K562 (cell line): ENCODE measurements at regions not wholly inside any gene's neighbourhood (a gene's known extent, or its start where the extent isn't known, plus 50 kb on each side); places are given as distances from the start of the nearest gene placed in this dataset.

ENCODE experiments used
- ATAC-seq: fragments of 200-7000 bp; cut with Tn5 transposase; 3 replicates; pipeline ENCODE4 v1.9.1; 2020; ENCODE audit warnings: moderate library complexity
- BruUV-seq: library from RNA; stranded (reverse); fragments of 400-500 nt; replicated peaks from 2 replicates; lab custom pipeline; 2021; lab: Mats Ljungman, UMichigan
- CTCF ChIA-PET: fragments of 300-600 bp; formaldehyde crosslinking; extraction: SDS; loops from one replicate; lab custom pipeline; 2021; ENCODE audit warnings: low intra/inter-chr PET ratio; lab: Yijun Ruan, JAX
- POLR2A ChIA-PET: fragments of 300-600, 350-650 bp; sonication (Branson Sonifier 250); formaldehyde crosslinking; extraction: SDS; loops from one replicate; lab custom pipeline; 2021; ENCODE audit warnings: antibody characterized with exemption, inconsistent platforms; lab: Yijun Ruan, JAX
- DNase-seq, 4 experiments: peaks; one replicate each; pipeline versions ENCODE4 v3.0.0 to v3.0.0-alpha.2; 2011 to 2018; ENCODE audit warnings: low spot score in 3 of 4, mixed read lengths in 3 of 4; ENCODE audit errors: extremely low read depth in 1 of 4
- FAIRE-seq: peaks from 2 replicates; lab custom pipeline; 2011; peaks lifted over from hg19 to GRCh38; lab: Jason Lieb, UNC
- H2AFZ ChIP-seq: 2 replicates; pipeline ENCODE4 v1.6.0; 2011; ENCODE audit warnings: low read depth, low read length, control low read depth, inconsistent platforms
- H3K27ac ChIP-seq: fragments of 200-600 bp; 3 replicates; pipeline ENCODE4 v1.8.0; 2011; ENCODE audit warnings: low read depth, mild to moderate bottlenecking, control low read depth, inconsistent platforms, low read length, moderate library complexity, mixed read lengths; ENCODE audit errors: extremely low read depth
- H3K27me3 ChIP-seq, 2 experiments: fragments of 300-600 bp in 1 of 2; 2 replicates in 1 of 2; 3 replicates in 1 of 2; pipeline versions ENCODE4 v1.6.0 to v1.8.0; 2011; ENCODE audit warnings: inconsistent platforms in 2 of 2, low read length in 2 of 2, mild to moderate bottlenecking in 1 of 2, mixed read lengths in 1 of 2, moderate library complexity in 1 of 2; ENCODE audit not compliant: control insufficient read depth in 2 of 2, insufficient read depth in 2 of 2
- H3K36me3 ChIP-seq: fragments of 300-600 bp; 3 replicates; pipeline ENCODE4 v1.8.0; 2011; ENCODE audit warnings: mild to moderate bottlenecking, low read length, inconsistent platforms; ENCODE audit not compliant: control insufficient read depth, insufficient read depth
- H3K4me1 ChIP-seq, 2 experiments: fragments of 200-600 bp in 1 of 2; replicated peaks in 1 of 2; 2 replicates in 1 of 2; 3 replicates in 1 of 2; pipeline versions ENCODE4 v1.5.1 to v1.8.0; 2011; ENCODE audit warnings: inconsistent platforms in 2 of 2, low read length in 2 of 2, mild to moderate bottlenecking in 1 of 2, mixed read lengths in 1 of 2, moderate library complexity in 1 of 2; ENCODE audit not compliant: control insufficient read depth in 2 of 2, insufficient read depth in 2 of 2
- H3K4me2 ChIP-seq: 2 replicates; pipeline ENCODE4 v1.6.1; 2011; ENCODE audit warnings: low read length, control low read depth, inconsistent platforms, mixed read lengths; ENCODE audit not compliant: insufficient read depth
- H3K4me3 ChIP-seq: fragments of 200-600 bp; sonication (generic), shearing (Covaris generic); 2 replicates; pipeline ENCODE4 v1.5.1; 2016; ENCODE audit warnings: control low read depth, inconsistent platforms
- H3K79me2 ChIP-seq: fragments of 200-600 bp; 3 replicates; pipeline ENCODE4 v1.8.0; 2011; ENCODE audit warnings: low read length, inconsistent platforms; ENCODE audit not compliant: control insufficient read depth, insufficient read depth
- H3K9ac ChIP-seq, 2 experiments: 2 replicates each; pipeline versions ENCODE4 v1.6.0 to v1.6.1; 2011; ENCODE audit warnings: low read depth in 2 of 2, low read length in 2 of 2, control low read depth in 1 of 2, inconsistent platforms in 1 of 2, mild to moderate bottlenecking in 1 of 2, mixed read lengths in 1 of 2; ENCODE audit not compliant: insufficient read depth in 1 of 2
- H3K9me1 ChIP-seq: one replicate; pipeline ENCODE4 v1.6.0; 2011; ENCODE audit warnings: inconsistent platforms, mild to moderate bottlenecking, low read length, moderate library complexity; ENCODE audit not compliant: control insufficient read depth, insufficient read depth
- H3K9me3 ChIP-seq: replicated peaks from 2 replicates; pipeline ENCODE4 v1.5.1; 2011; ENCODE audit warnings: low read depth, low read length, inconsistent platforms; ENCODE audit not compliant: control insufficient read depth, insufficient read depth
- H4K20me1 ChIP-seq: replicated peaks from 2 replicates; pipeline ENCODE4 v1.6.1; 2011; ENCODE audit warnings: low read length, inconsistent platforms, mixed read lengths; ENCODE audit not compliant: control insufficient read depth, insufficient read depth
- ARNT ChIP-seq, 2 experiments: fragments of 450-650 bp; IDR thresholded peaks; 2 replicates each; pipeline ENCODE4 v1.6.1; 2016; ENCODE audit warnings: mild to moderate bottlenecking in 1 of 2
- DEAF1 ChIP-seq: fragments of 450-650 bp; formaldehyde crosslinking; IDR thresholded peaks from 2 replicates; pipeline ENCODE4 v1.4.0; 2020; ENCODE audit warnings: mild to moderate bottlenecking, moderate library complexity
- HDAC1 ChIP-seq, 2 experiments: fragments of 450-650 bp; IDR thresholded peaks; 2 replicates each; pipeline ENCODE4 v1.6.1; 2016 to 2017; ENCODE audit warnings: inconsistent platforms in 1 of 2, mild to moderate bottlenecking in 1 of 2, moderate library complexity in 1 of 2
- MAZ ChIP-seq, 2 experiments: fragments of 450-650 bp in 1 of 2; sonication (generic) in 1 of 2; formaldehyde crosslinking; IDR thresholded peaks in 1 of 2; conservative IDR thresholded peaks in 1 of 2; 2 replicates each; pipeline versions ENCODE4 v1.4.0 to v1.5.0; 2020; ENCODE audit warnings: mild to moderate bottlenecking in 1 of 2, missing genetic modification reagents in 1 of 2
- MCM7 ChIP-seq, 2 experiments: fragments of 450-650 bp; IDR thresholded peaks; 2 replicates each; pipeline ENCODE4 v1.6.1; 2016 to 2018
- NCOA1 ChIP-seq: fragments of 450-650 bp; IDR thresholded peaks from 2 replicates; pipeline ENCODE4 v1.6.1; 2016; ENCODE audit warnings: low read depth
- SP1 ChIP-seq: sonication (generic); formaldehyde crosslinking; IDR thresholded peaks from 2 replicates; pipeline ENCODE4 v1.8.1; 2022; ENCODE audit warnings: mild to moderate bottlenecking, missing genetic modification reagents
- TAF15 ChIP-seq: fragments of 200-400 bp; formaldehyde crosslinking; IDR thresholded peaks from 2 replicates; pipeline ENCODE4 v1.6.1; 2017; ENCODE audit warnings: mild to moderate bottlenecking, low read depth, low read length, moderate library complexity
- XRCC5 ChIP-seq: fragments of 200-400 bp; formaldehyde crosslinking; IDR thresholded peaks from 2 replicates; pipeline ENCODE4 v1.6.1; 2017; ENCODE audit warnings: low read depth, mild to moderate bottlenecking, low read length
- ZBTB43 ChIP-seq: sonication (generic); formaldehyde crosslinking; IDR thresholded peaks from 2 replicates; pipeline ENCODE4 v1.8.0; 2023; ENCODE audit warnings: mild to moderate bottlenecking, missing genetic modification reagents
- ZC3H8 ChIP-seq: fragments of 450-650 bp; IDR thresholded peaks from 2 replicates; pipeline ENCODE4 v1.6.1; 2017
- ZFP36 ChIP-seq: fragments of 150-350 bp; IDR thresholded peaks from 2 replicates; pipeline ENCODE4 v1.6.1; 2018; ENCODE audit warnings: low read length, low read depth; ENCODE audit not compliant: partially characterized antibody
- ZFPM2 ChIP-seq: fragments of 250-450 bp; sonication (Bioruptor Pico); IDR thresholded peaks from 2 replicates; pipeline ENCODE4 v1.5.1; 2022; ENCODE audit warnings: mild to moderate bottlenecking
- ZNF175 ChIP-seq: fragments of 200-800 bp; sonication (Bioruptor generic); IDR thresholded peaks from 2 replicates; pipeline ENCODE4 v1.6.1; 2016; ENCODE audit warnings: low read depth, mild to moderate bottlenecking, missing genetic modification characterization, missing compliant biosample characterization
- ZNF232 ChIP-seq: sonication (generic); formaldehyde crosslinking; IDR thresholded peaks from 2 replicates; pipeline ENCODE4 v1.8.0; 2022; ENCODE audit warnings: mild to moderate bottlenecking, missing genetic modification reagents
- ZNF3 ChIP-seq: fragments of 250-450 bp; sonication (Bioruptor Pico); IDR thresholded peaks from 2 replicates; pipeline ENCODE4 v1.5.0; 2021; ENCODE audit warnings: mild to moderate bottlenecking, moderate library complexity
- WGBS: fragments of 100-300 bp; shearing (Covaris generic); methylation state at CpG from one replicate; pipeline ENCODE4 v1.1.6; 2016; ENCODE audit warnings: low coverage, mixed read lengths; ENCODE audit not compliant: insufficient coverage; ENCODE audit errors: missing lambda C conversion rate; 5-methylcytosine and 5-hydroxymethylcytosine counted together
- in situ Hi-C: fragments of 300-500 bp; cut with MboI; formaldehyde crosslinking; loops from 4 replicates; pipeline ENCODE4 v1.15.0; 2018; ENCODE audit warnings: inconsistent platforms, mixed read lengths
- intact Hi-C: fragments of 100-400 bp; cut with micrococcal nuclease; formaldehyde crosslinking; loops from 2 replicates; pipeline ENCODE4 v1.14.2; 2022
- TF ChIP-seq, protein P1 (sequence below): fragments of 150-350 bp; conservative IDR thresholded peaks from 2 replicates; pipeline ENCODE4 v1.6.1; 2014; ENCODE audit warnings: low read length

DNA sequence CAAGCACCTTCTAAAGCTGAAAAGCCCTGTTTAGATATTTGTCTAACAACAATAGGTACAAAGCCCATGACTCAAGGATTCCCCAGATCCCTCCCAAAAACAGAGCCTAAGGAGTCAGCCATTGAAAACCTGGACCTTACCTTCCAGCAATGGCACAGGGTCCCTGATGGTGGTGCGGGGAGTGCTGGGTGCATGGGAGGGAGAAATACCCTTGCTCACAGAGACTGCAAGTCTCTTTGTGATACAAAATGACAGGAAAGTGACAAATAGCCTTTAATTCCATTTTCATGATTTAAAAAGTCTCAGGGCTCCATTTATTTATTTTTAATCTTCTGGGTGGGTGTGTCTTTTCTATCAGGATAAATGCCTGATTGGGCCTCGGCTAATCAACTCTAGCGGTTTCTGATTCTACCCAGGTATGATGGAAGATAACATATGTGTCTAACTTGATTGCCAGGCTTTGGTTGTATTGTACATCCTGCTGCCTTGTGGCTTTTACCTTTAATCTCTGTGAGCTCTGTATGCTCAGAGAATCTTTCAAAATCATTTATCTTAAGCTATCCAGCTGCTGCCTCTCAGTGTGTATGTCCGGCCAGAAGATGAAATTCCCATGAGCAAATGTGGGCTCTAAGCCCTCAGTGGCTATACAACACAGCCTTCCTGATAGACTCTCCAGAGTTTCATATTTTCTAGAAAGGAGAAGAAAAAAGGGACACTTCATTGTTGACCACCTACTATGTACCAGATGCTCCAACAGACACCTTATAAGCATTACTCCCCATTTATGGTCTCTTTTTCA, 54.6 kb upstream of the FAM124A start (continued):
- no peak for TF ChIP-seq ZNF232 (CRISPR knock-in tag)
- TF ChIP-seq ZC3H8, result no peak
- TF ChIP-seq, all 486 proteins: peak for 0

- intact Hi-C loops (no loop called here), in situ Hi-C loops (no loop called here)
- Histone ChIP-seq H3K27me3 (no peaks in the 10 kb centered on the region; a peak in 1 of 5 replicates), H2AFZ (no peak overlapping the region), H3K9me3 (no peaks in the 10 kb centered on the region), H3K27ac (no peak overlapping the region), H4K20me1 (no peaks in the 10 kb centered on the region), H3K79me2 (no peaks in the 10 kb centered on the region), H3K36me3 (no peaks in the 10 kb centered on the region), H3K4me3 (no peak overlapping the region), H3K9ac (no peak overlapping the region), H3K4me2 (no peak overlapping the region), H3K4me1 (no peaks in the 10 kb centered on the region), H3K9me1 (no peaks in the 10 kb centered on the region)
- no TSS peak for BruUV-seq
- TF ChIP-seq TAF15 (no peak), HDAC1 (IDR thresholded peaks at IDR 0.05) (no peak), MAZ (CRISPR knock-in tag; conservative IDR thresholded peaks at IDR 0.05 in 1 of 2, IDR thresholded peaks at IDR 0.05 in 1 of 2) (no peak), ZFP36 (no peak), ARNT (IDR thresholded peaks at IDR 0.05) (no peak), NCOA1 (no peak), ZFPM2 (CRISPR knock-in tag) (no peak), DEAF1 (CRISPR knock-in tag) (no peak), ZBTB43 (no peak), ZNF3 (CRISPR knock-in tag) (no peak), XRCC5 (no peak), SP1 (no peak), MCM7 (IDR thresholded peaks at IDR 0.05) (no peak), ZNF175 (no peak)
- TF ChIP-seq, protein P1, sequence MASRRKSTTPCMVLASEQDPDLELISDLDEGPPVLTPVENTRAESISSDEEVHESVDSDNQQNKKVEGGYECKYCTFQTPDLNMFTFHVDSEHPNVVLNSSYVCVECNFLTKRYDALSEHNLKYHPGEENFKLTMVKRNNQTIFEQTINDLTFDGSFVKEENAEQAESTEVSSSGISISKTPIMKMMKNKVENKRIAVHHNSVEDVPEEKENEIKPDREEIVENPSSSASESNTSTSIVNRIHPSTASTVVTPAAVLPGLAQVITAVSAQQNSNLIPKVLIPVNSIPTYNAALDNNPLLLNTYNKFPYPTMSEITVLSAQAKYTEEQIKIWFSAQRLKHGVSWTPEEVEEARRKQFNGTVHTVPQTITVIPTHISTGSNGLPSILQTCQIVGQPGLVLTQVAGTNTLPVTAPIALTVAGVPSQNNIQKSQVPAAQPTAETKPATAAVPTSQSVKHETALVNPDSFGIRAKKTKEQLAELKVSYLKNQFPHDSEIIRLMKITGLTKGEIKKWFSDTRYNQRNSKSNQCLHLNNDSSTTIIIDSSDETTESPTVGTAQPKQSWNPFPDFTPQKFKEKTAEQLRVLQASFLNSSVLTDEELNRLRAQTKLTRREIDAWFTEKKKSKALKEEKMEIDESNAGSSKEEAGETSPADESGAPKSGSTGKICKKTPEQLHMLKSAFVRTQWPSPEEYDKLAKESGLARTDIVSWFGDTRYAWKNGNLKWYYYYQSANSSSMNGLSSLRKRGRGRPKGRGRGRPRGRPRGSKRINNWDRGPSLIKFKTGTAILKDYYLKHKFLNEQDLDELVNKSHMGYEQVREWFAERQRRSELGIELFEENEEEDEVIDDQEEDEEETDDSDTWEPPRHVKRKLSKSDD, result no peak
- CTCF ChIA-PET, result no interaction called here
- no peak for ATAC-seq
- POLR2A ChIA-PET, result no interaction called here
- no peak for FAIRE-seq
- WGBS, result 2% methylated on average over 4 of the region's 4 CpGs
- no peak for DNase-seq
These were observed 51.6 kb upstream of the C13orf42 start for GRCh38 chr13:51162701-51163100.
